Right lobe of liver (tissue), 6 donors: ENCODE measurements at regions not wholly inside any gene's neighbourhood (a gene's known extent, or its start where the extent isn't known, plus 50 kb on each side); places are given as distances from the start of the nearest gene placed in this dataset.
"Not testable (repeated sequence)": the region's sequence is repeated elsewhere in the genome, so short reads cannot be mapped to it uniquely, and the experiment has no call there.

Experiments
- ATAC-seq, 4 donors: fragments of 200-7000 bp; cut with Tn5 transposase; one replicate each; pipeline ENCODE4 v1.9.1; 2020; ENCODE audit warnings: mild to moderate bottlenecking in 4 of 4, moderate library complexity in 4 of 4
- DNase-seq, 3 donors: peaks; one replicate each; pipeline ENCODE4 v3.0.0-alpha.2; 2020
- H3K27ac ChIP-seq, 3 donors: fragments of 200-600 bp; one replicate each; pipeline ENCODE4 v1.8.0; 2022
- H3K27me3 ChIP-seq, 2 donors: fragments of 200-600 bp; one replicate each; pipeline ENCODE4 v1.8.0; 2022
- H3K36me3 ChIP-seq, 4 donors: fragments of 200-600 bp; sonication (generic) in 1 of 4; one replicate each; pipeline versions ENCODE4 v1.5.1 to v1.8.0; 2017 to 2022; ENCODE audit warnings: control low read depth in 1 of 4
- H3K4me1 ChIP-seq, 4 donors: fragments of 200-600 bp; sonication (generic) in 1 of 4; one replicate each; pipeline versions ENCODE4 v1.5.1 to v1.8.0; 2017 to 2022; ENCODE audit warnings: control low read depth in 1 of 4
- H3K4me3 ChIP-seq, 3 donors: fragments of 200-600 bp; one replicate each; pipeline ENCODE4 v1.8.0; 2022
- H3K9me3 ChIP-seq, 4 donors: fragments of 200-600 bp; sonication (generic) in 1 of 4; one replicate each; pipeline versions ENCODE4 v1.5.1 to v1.8.0; 2017 to 2022; ENCODE audit warnings: control low read depth in 1 of 4
- CTCF ChIP-seq, 4 donors: fragments of 200-600 bp in 3 of 4; fragments of 450-650 bp in 1 of 4; IDR thresholded peaks; one replicate each; pipeline versions ENCODE4 v1.5.1 to v1.8.0; 2016 to 2022; ENCODE audit warnings: antibody characterized with exemption in 4 of 4, mild to moderate bottlenecking in 2 of 4
- POLR2A ChIP-seq: fragments of 450-650 bp; IDR thresholded peaks from one replicate; pipeline ENCODE4 v1.6.1; 2017; ENCODE audit warnings: antibody characterized with exemption, mild to moderate bottlenecking
- WGBS: methylation state at CpG from one replicate; pipeline ENCODE4 v1.1.6; 2018; ENCODE audit warnings: low coverage, low lambda C conversion rate; ENCODE audit not compliant: insufficient coverage; ENCODE audit errors: missing lambda C conversion rate; 5-methylcytosine and 5-hydroxymethylcytosine counted together
- intact Hi-C, 2 donors: fragments of 100-400 bp; cut with DNase I; formaldehyde crosslinking; loops; one replicate each; pipeline versions ENCODE4 v1.11.2 to v1.14.1; 2022
- donor health status: DM: no; HTN: yes; CAD: no.
- donor health status: DM: no; HTN: no; CAD: no.
- donor health status: DM: no; HTN: no; CAD: no.
- donor health status: DM: no; HTN: yes; CAD: no.
- donor health status: DM: no; HTN: yes; CAD: no.

GRCh38 chr4:19205853-19206252 lies 1045.9 kb upstream of the SLIT2 start:
- TF ChIP-seq POLR2A: no peak
- TF ChIP-seq CTCF (IDR thresholded peaks at IDR 0.05): no peak
- 64% methylated on average over 2 of the region's 2 CpGs for WGBS
- H3K36me3 ChIP-seq: no peaks in the 10 kb centered on the region

DNA sequence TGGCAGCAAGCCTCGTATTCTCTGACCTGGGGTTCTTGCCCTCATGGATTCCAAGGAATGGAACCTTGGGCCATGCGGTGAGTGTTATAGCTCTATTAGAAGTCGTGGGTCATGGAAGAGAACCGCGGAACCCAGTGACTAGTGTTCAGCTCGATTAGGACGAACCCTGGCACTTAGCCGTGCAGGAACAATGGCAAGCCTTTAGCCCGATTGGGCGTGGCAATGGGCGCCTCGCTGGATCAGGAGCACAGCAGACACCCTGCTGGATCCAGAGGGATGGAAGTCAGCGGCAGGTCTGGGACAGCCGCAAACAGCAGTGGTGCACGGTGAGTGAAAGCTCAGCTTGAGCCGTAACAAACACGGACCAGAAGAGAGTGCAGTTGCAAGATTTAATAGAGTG lies 1053.9 kb upstream of the SLIT2 start:
- 56% methylated on average over 3 of the region's 17 CpGs for WGBS
- H3K4me3 ChIP-seq, ATAC-seq, H3K9me3 ChIP-seq, DNase-seq, H3K27ac ChIP-seq, H3K36me3 ChIP-seq, intact Hi-C loops, H3K4me1 ChIP-seq, H3K27me3 ChIP-seq: not testable (repeated sequence)

More at GRCh38 chr4:19205853-19206252, 1045.9 kb upstream of the SLIT2 start:
- Histone ChIP-seq H3K27ac (no peak overlapping the region), H3K9me3 (no peaks in the 10 kb centered on the region), H3K4me1 (no peaks in the 10 kb centered on the region), H3K4me3 (no peak overlapping the region), H3K27me3 (no peaks in the 10 kb centered on the region)
- intact Hi-C loops: no loop called here
- no peak for ATAC-seq
- no peak for DNase-seq

- no peak overlapping the region for H3K4me3 ChIP-seq
- H3K36me3 ChIP-seq: no peaks in the 10 kb centered on the region
- intact Hi-C loops: no loop called here
- TF ChIP-seq POLR2A (no peak), CTCF (IDR thresholded peaks at IDR 0.05) (no peak)
- no peaks in the 10 kb centered on the region for H3K9me3 ChIP-seq
- H3K4me1 ChIP-seq: no peaks in the 10 kb centered on the region
- WGBS: 28% methylated on average over 2 of the region's 2 CpGs
- no peak for ATAC-seq
- DNase-seq: no peak
- H3K27me3 ChIP-seq: no peaks in the 10 kb centered on the region
- no peak overlapping the region for H3K27ac ChIP-seq
These were observed 1056.0 kb upstream of the SLIT2 start for GRCh38 chr4:19195696-19196095.

GRCh38 chr4:19194672-19195071 lies 1057.0 kb upstream of the SLIT2 start:
- no peak overlapping the region for H3K4me3 ChIP-seq
- intact Hi-C loops: no loop called here
- DNase-seq (no peak), ATAC-seq (no peak)
- no peaks in the 10 kb centered on the region for H3K9me3 ChIP-seq
- no peaks in the 10 kb centered on the region for H3K27me3 ChIP-seq
- TF ChIP-seq POLR2A (no peak), CTCF (IDR thresholded peaks at IDR 0.05) (no peak)
- H3K36me3 ChIP-seq: no peaks in the 10 kb centered on the region
- H3K4me1 ChIP-seq: no peaks in the 10 kb centered on the region
- H3K27ac ChIP-seq: no peak overlapping the region
- 32% methylated on average over 3 of the region's 3 CpGs for WGBS

GRCh38 chr4:19193274-19193981 lies 1058.3 kb upstream of the SLIT2 start:
- Histone ChIP-seq H3K27me3 (no peaks in the 10 kb centered on the region), H3K9me3 (no peaks in the 10 kb centered on the region), H3K27ac (no peak overlapping the region), H3K36me3 (no peaks in the 10 kb centered on the region), H3K4me3 (no peak overlapping the region), H3K4me1 (no peaks in the 10 kb centered on the region)
- TF ChIP-seq CTCF (IDR thresholded peaks at IDR 0.05) (no peak), POLR2A (no peak)
- WGBS: 41% methylated on average over 9 of the region's 9 CpGs
- intact Hi-C loops: no loop called here
- DNase-seq: no peak
- no peak for ATAC-seq
